H1 (cell line): ENCODE measurements at regions not wholly inside any gene's neighbourhood (a gene's known extent, or its start where the extent isn't known, plus 50 kb on each side); places are given as distances from the start of the nearest gene placed in this dataset.

ENCODE experiments used
- CTCF ChIA-PET: fragments of 300-600 bp; sonication (Branson Sonifier 250); formaldehyde crosslinking; loops from one replicate; lab custom pipeline; 2021; ENCODE audit not compliant: partially characterized antibody; lab: Charles Lee
- POLR2A ChIA-PET: fragments of 300-600 bp; sonication (Branson Sonifier 250); formaldehyde crosslinking; loops from one replicate; lab custom pipeline; 2021; ENCODE audit warnings: inconsistent platforms; ENCODE audit not compliant: partially characterized antibody; lab: Charles Lee
- DNase-seq, 2 experiments: peaks; one replicate each; pipeline versions ENCODE4 v3.0.0 to v3.0.0-alpha.2; 2010 to 2022; ENCODE audit warnings: low spot score in 2 of 2, low read depth in 1 of 2, mixed read lengths in 1 of 2
- FAIRE-seq: peaks from 2 replicates; lab custom pipeline; 2011; peaks lifted over from hg19 to GRCh38; lab: Jason Lieb, UNC
- H2AFZ ChIP-seq: 2 replicates; pipeline ENCODE4 v1.8.1; 2012; ENCODE audit warnings: low read length, inconsistent platforms
- H2AK5ac ChIP-seq: 2 replicates; pipeline ENCODE4 v1.6.1; 2013; ENCODE audit warnings: low read depth, low read length
- H2BK120ac ChIP-seq: replicated peaks from 2 replicates; pipeline ENCODE3; 2013; ENCODE audit warnings: low read depth, low read length, inconsistent platforms
- H2BK12ac ChIP-seq: 2 replicates; pipeline ENCODE4 v1.6.1; 2013; ENCODE audit warnings: low read depth, low read length
- H2BK15ac ChIP-seq: 2 replicates; pipeline ENCODE4 v1.6.1; 2013; ENCODE audit warnings: low read length
- H2BK20ac ChIP-seq: 2 replicates; pipeline ENCODE4 v1.6.1; 2013; ENCODE audit warnings: low read length
- H2BK5ac ChIP-seq: 2 replicates; pipeline ENCODE4 v1.6.1; 2013; ENCODE audit warnings: low read depth, low read length
- H3K14ac ChIP-seq: 2 replicates; pipeline ENCODE4 v1.6.1; 2013; ENCODE audit warnings: inconsistent platforms; ENCODE audit not compliant: insufficient read length
- H3K18ac ChIP-seq: 2 replicates; pipeline ENCODE4 v1.6.1; 2013; ENCODE audit warnings: low read length; ENCODE audit errors: extremely low read depth
- H3K23ac ChIP-seq: 2 replicates; pipeline ENCODE4 v1.6.1; 2013; ENCODE audit warnings: inconsistent platforms; ENCODE audit not compliant: insufficient read length
- H3K23me2 ChIP-seq: 2 replicates; pipeline ENCODE4 v1.6.1; 2013; ENCODE audit warnings: low read depth, low read length
- H3K27ac ChIP-seq: 2 replicates; pipeline ENCODE4 v1.6.1; 2011; ENCODE audit warnings: low read depth, low read length, inconsistent platforms
- H3K27me3 ChIP-seq, 4 experiments: replicated peaks in 1 of 4; 1 replicate in 1 of 4; 2 replicates in 3 of 4; pipeline versions ENCODE4 v1.6.1 to v1.8.1; 2011 to 2013; ENCODE audit warnings: low read length in 3 of 4, mild to moderate bottlenecking in 3 of 4, inconsistent platforms in 2 of 4, mixed read lengths in 2 of 4, moderate library complexity in 1 of 4; ENCODE audit not compliant: control insufficient read depth in 3 of 4, insufficient read depth in 3 of 4; ENCODE audit errors: extremely low read depth in 1 of 4
- H3K36me3 ChIP-seq, 4 experiments: 2 replicates each; pipeline versions ENCODE4 v1.6.1 to v1.8.1; 2011 to 2013; ENCODE audit warnings: mild to moderate bottlenecking in 4 of 4, low read length in 3 of 4, moderate library complexity in 2 of 4, control low read depth in 1 of 4, inconsistent platforms in 1 of 4; ENCODE audit not compliant: insufficient read depth in 4 of 4, control insufficient read depth in 2 of 4
- H3K4ac ChIP-seq: replicated peaks from 2 replicates; pipeline ENCODE3; 2013; ENCODE audit warnings: low read length, low read depth, mixed read lengths, inconsistent platforms; ENCODE audit not compliant: insufficient read length
- H3K4me1 ChIP-seq, 4 experiments: replicated peaks in 1 of 4; 1 replicate in 1 of 4; 2 replicates in 3 of 4; pipeline versions ENCODE4 v1.6.1 to v1.8.1; 2011 to 2013; ENCODE audit warnings: low read length in 3 of 4, inconsistent platforms in 2 of 4, mixed read lengths in 1 of 4; ENCODE audit not compliant: insufficient read depth in 4 of 4, control insufficient read depth in 3 of 4
- H3K4me2 ChIP-seq, 2 experiments: 2 replicates each; pipeline versions ENCODE4 v1.6.1 to v1.8.1; 2011 to 2013; ENCODE audit warnings: low read depth in 2 of 2, low read length in 2 of 2, control low read depth in 1 of 2, inconsistent platforms in 1 of 2, mild to moderate bottlenecking in 1 of 2; ENCODE audit not compliant: insufficient read depth in 1 of 2
- H3K4me3 ChIP-seq, 4 experiments: fragments of 200-600, 300-600 bp in 1 of 4; sonication (generic), shearing (Covaris generic), sonication (Bioruptor Twin) in 1 of 4; 2 replicates each; pipeline versions ENCODE4 v1.5.1 to v1.8.1; 2011 to 2016; ENCODE audit warnings: low read length in 4 of 4, low read depth in 3 of 4, control low read depth in 2 of 4, inconsistent platforms in 2 of 4, mild to moderate bottlenecking in 2 of 4, mixed read lengths in 1 of 4, moderate library complexity in 1 of 4; ENCODE audit not compliant: insufficient read depth in 2 of 4; ENCODE audit errors: extremely low read depth in 1 of 4
- H3K56ac ChIP-seq: replicated peaks from 2 replicates; pipeline ENCODE3; 2013; ENCODE audit warnings: low read depth, mild to moderate bottlenecking, mixed read lengths, low read length, inconsistent platforms; ENCODE audit not compliant: insufficient read length
- H3K79me1 ChIP-seq: 2 replicates; pipeline ENCODE4 v1.6.1; 2013; ENCODE audit warnings: low read depth, low read length, control low read depth
- H3K79me2 ChIP-seq, 2 experiments: 2 replicates each; pipeline versions ENCODE4 v1.6.1 to v1.8.1; 2012 to 2013; ENCODE audit warnings: low read length in 2 of 2, mild to moderate bottlenecking in 2 of 2, inconsistent platforms in 1 of 2; ENCODE audit not compliant: insufficient read depth in 2 of 2, control insufficient read depth in 1 of 2
- H3K9ac ChIP-seq, 4 experiments: replicated peaks in 1 of 4; 1 replicate in 1 of 4; 2 replicates in 3 of 4; pipeline versions ENCODE4 v1.6.1 to v1.8.1; 2011 to 2013; ENCODE audit warnings: low read depth in 3 of 4, low read length in 3 of 4, control low read depth in 2 of 4, mild to moderate bottlenecking in 2 of 4, moderate library complexity in 2 of 4, inconsistent platforms in 1 of 4; ENCODE audit errors: extremely low read depth in 1 of 4
- H3K9me3 ChIP-seq, 2 experiments: 2 replicates each; pipeline versions ENCODE4 v1.6.1 to v1.8.1; 2012 to 2013; ENCODE audit warnings: mild to moderate bottlenecking in 2 of 2, moderate library complexity in 2 of 2, control low read depth in 1 of 2, inconsistent platforms in 1 of 2, low read depth in 1 of 2, low read length in 1 of 2, mixed read lengths in 1 of 2; ENCODE audit not compliant: insufficient read depth in 2 of 2
- H4K20me1 ChIP-seq, 2 experiments: replicated peaks in 1 of 2; 2 replicates each; pipeline versions ENCODE3 to v1.8.1; 2011 to 2013; ENCODE audit warnings: inconsistent platforms in 2 of 2, low read length in 2 of 2, mild to moderate bottlenecking in 1 of 2; ENCODE audit not compliant: insufficient read depth in 2 of 2, control insufficient read depth in 1 of 2
- H4K5ac ChIP-seq: 2 replicates; pipeline ENCODE4 v1.6.1; 2013; ENCODE audit warnings: low read length, low read depth, mixed read lengths, inconsistent platforms; ENCODE audit not compliant: insufficient read length
- H4K8ac ChIP-seq: 2 replicates; pipeline ENCODE4 v1.8.0; 2013; ENCODE audit warnings: mild to moderate bottlenecking, moderate library complexity, low read length, inconsistent platforms; ENCODE audit not compliant: insufficient read depth; ENCODE audit errors: extremely low read depth
- H4K91ac ChIP-seq: replicated peaks from 2 replicates; pipeline ENCODE3; 2013; ENCODE audit warnings: low read length, mixed read lengths, inconsistent platforms; ENCODE audit not compliant: insufficient read length
- SAP30 ChIP-seq: fragments of 300-600 bp; sonication (generic); IDR thresholded peaks from 2 replicates; pipeline ENCODE4 v1.7.1; 2012; ENCODE audit warnings: low read length, moderate library complexity, mild to moderate bottlenecking, inconsistent platforms; ENCODE audit not compliant: insufficient read depth, insufficient replicate concordance
- SP2 ChIP-seq: IDR thresholded peaks from 2 replicates; pipeline ENCODE4 v1.6.1; 2012; ENCODE audit warnings: mild to moderate bottlenecking, low read length, inconsistent platforms
- ZNF274 ChIP-seq: IDR thresholded peaks from 2 replicates; pipeline ENCODE4 v1.7.0; 2012; ENCODE audit warnings: low read length, borderline replicate concordance; ENCODE audit errors: extremely low read depth

DNA sequence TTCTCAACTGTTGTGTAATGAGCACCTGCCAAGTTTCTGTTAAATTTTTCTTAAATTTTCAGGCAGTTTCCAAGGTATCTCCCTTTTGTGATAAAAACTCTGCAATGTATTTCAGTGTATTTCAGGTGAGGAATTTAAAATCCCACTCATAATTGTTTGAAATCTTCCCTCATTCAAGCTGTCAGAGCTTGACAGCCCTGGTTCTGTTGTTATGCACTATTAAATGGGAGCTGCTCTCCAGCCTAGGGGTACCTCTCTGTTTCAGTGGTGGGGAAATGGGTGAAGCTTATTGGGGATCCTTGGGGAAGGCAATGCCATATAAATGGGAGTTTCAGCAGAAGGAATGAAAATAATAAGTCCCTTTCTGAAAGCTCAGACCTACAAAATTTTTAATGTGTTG is 178.0 kb upstream of the TMCO5A start:
- no peak overlapping the region for H2AK5ac ChIP-seq
- H2AFZ ChIP-seq: no peak overlapping the region
- no peak overlapping the region for H3K9ac ChIP-seq
- no peaks in the 10 kb centered on the region for H3K27me3 ChIP-seq
- H3K4me1 ChIP-seq: no peaks in the 10 kb centered on the region
- no peak for DNase-seq
- no peak overlapping the region for H3K4me3 ChIP-seq
- no peak overlapping the region for H2BK12ac ChIP-seq
- H3K79me1 ChIP-seq: no peaks in the 10 kb centered on the region
- no peak overlapping the region for H2BK5ac ChIP-seq
- H3K18ac ChIP-seq: no peak overlapping the region
- no peak overlapping the region for H3K4ac ChIP-seq
- no peak overlapping the region for H3K27ac ChIP-seq
- no peaks in the 10 kb centered on the region for H3K79me2 ChIP-seq
- no peaks in the 10 kb centered on the region for H3K9me3 ChIP-seq
- no peaks in the 10 kb centered on the region for H3K36me3 ChIP-seq
- no peak overlapping the region for H2BK15ac ChIP-seq
- no peaks in the 10 kb centered on the region for H3K23me2 ChIP-seq
- no peak overlapping the region for H4K8ac ChIP-seq
- ChIA-PET CTCF (interaction anchor here (0.8 to 1.1 kb wide), 2 partner anchors 9 to 12 kb away, joined by 3 to 6 read pairs; no protein-coding TSS in a partner anchor), POLR2A (no interaction called here)
- no peak overlapping the region for H2BK120ac ChIP-seq
- H3K23ac ChIP-seq: no peak overlapping the region
- H4K91ac ChIP-seq: no peak overlapping the region
- no peak overlapping the region for H3K4me2 ChIP-seq
- no peak for FAIRE-seq
- no peaks in the 10 kb centered on the region for H4K20me1 ChIP-seq
- H2BK20ac ChIP-seq: no peak overlapping the region
- H4K5ac ChIP-seq: no peak overlapping the region
- H3K14ac ChIP-seq: no peak overlapping the region
- no peak overlapping the region for H3K56ac ChIP-seq
- TF ChIP-seq ZNF274 (no peak), SP2 (no peak), SAP30 (no peak)
